GM21723 (cell line): ENCODE measurements at regions not wholly inside any gene's neighbourhood (a gene's known extent, or its start where the extent isn't known, plus 50 kb on each side); places are given as distances from the start of the nearest gene placed in this dataset.
A peak's percentile ranks its signal among the peaks of the same experiment; 100 is the strongest.

ENCODE experiments used
- ATAC-seq: cut with Tn5 transposase; IDR thresholded peaks from one replicate; pipeline ENCODE4 v1.9.1; 2021; ENCODE audit warnings: mild to moderate bottlenecking, moderate library complexity; ENCODE audit not compliant: unreplicated experiment

- peak; percentile 78 for ATAC-seq
Measured at GRCh38 chr9:89234205-89235067, 55.8 kb upstream of the SHC3 start.

- no peak for ATAC-seq
Measured at GRCh38 chr9:89236955-89237573, 58.4 kb upstream of the SHC3 start.

- ATAC-seq = no peak
Measured at GRCh38 chr9:89238424-89238823, 59.8 kb upstream of the SHC3 start.

GRCh38 chr9:89243296-89244061 is 64.9 kb upstream of the SHC3 start:
- ATAC-seq = no peak

- ATAC-seq = no peak
Measured at GRCh38 chr9:89246840-89247239, 64.2 kb upstream of the CKS2 start.

GRCh38 chr9:89247431-89248353 is 63.3 kb upstream of the CKS2 start:
- no peak for ATAC-seq

- no peak for ATAC-seq
Measured at GRCh38 chr9:89249001-89249400, 62.0 kb upstream of the CKS2 start.

- no peak for ATAC-seq
Measured at GRCh38 chr9:89252651-89253267, 58.2 kb upstream of the CKS2 start.

GRCh38 chr9:89254058-89254772 is 56.8 kb upstream of the CKS2 start:
- ATAC-seq = no peak

GRCh38 chr9:89254773-89255125 is 56.2 kb upstream of the CKS2 start:
- ATAC-seq = no peak

- no peak for ATAC-seq
Measured at GRCh38 chr9:89256225-89256624, 54.8 kb upstream of the CKS2 start.

GRCh38 chr9:89256642-89257041 is 54.4 kb upstream of the CKS2 start:
- no peak for ATAC-seq

GRCh38 chr9:89260525-89260924 is 50.5 kb upstream of the CKS2 start:
- ATAC-seq = no peak
